CD14-positive monocyte (primary cell): ENCODE measurements at regions not wholly inside any gene's neighbourhood (a gene's known extent, or its start where the extent isn't known, plus 50 kb on each side); places are given as distances from the start of the nearest gene placed in this dataset.

ENCODE experiments used
- DNase-seq, 3 donors: peaks; one replicate each; pipeline ENCODE4 v3.0.0-alpha.2; 2011 to 2022
- H2AFZ ChIP-seq: 2 replicates; pipeline ENCODE4 v1.6.0; 2012; ENCODE audit warnings: mild to moderate bottlenecking, low read depth, low read length, inconsistent platforms; ENCODE audit not compliant: insufficient read depth, poor library complexity, severe bottlenecking
- H3K27ac ChIP-seq, 2 donors: 1 replicate in 1 of 2; 2 replicates in 1 of 2; pipeline ENCODE4 v1.5.1; 2012 to 2013; ENCODE audit warnings: low read length in 2 of 2, control low read depth in 1 of 2, inconsistent platforms in 1 of 2, low read depth in 1 of 2, mild to moderate bottlenecking in 1 of 2
- H3K27me3 ChIP-seq, 2 donors: one replicate each; pipeline versions ENCODE4 v1.6.0 to v1.6.1; 2011 to 2013; ENCODE audit warnings: low read length in 2 of 2; ENCODE audit not compliant: control insufficient read depth in 2 of 2, insufficient read depth in 2 of 2
- H3K36me3 ChIP-seq, 2 donors: replicated peaks in 1 of 2; 1 replicate in 1 of 2; 2 replicates in 1 of 2; pipeline versions ENCODE4 v1.5.1 to v1.6.1; 2012 to 2013; ENCODE audit warnings: low read length in 2 of 2, control low read depth in 1 of 2, inconsistent platforms in 1 of 2, mild to moderate bottlenecking in 1 of 2; ENCODE audit not compliant: insufficient read depth in 2 of 2, control insufficient read depth in 1 of 2
- H3K4me1 ChIP-seq, 2 donors: 1 replicate in 1 of 2; 2 replicates in 1 of 2; pipeline versions ENCODE4 v1.5.1 to v1.6.1; 2012 to 2013; ENCODE audit warnings: low read length in 2 of 2, control low read depth in 1 of 2, inconsistent platforms in 1 of 2, mild to moderate bottlenecking in 1 of 2, moderate library complexity in 1 of 2; ENCODE audit not compliant: insufficient read depth in 2 of 2, control insufficient read depth in 1 of 2
- H3K4me2 ChIP-seq: replicated peaks from 2 replicates; pipeline ENCODE3; 2012; ENCODE audit warnings: low read length, moderate library complexity, mild to moderate bottlenecking; ENCODE audit not compliant: poor library complexity, severe bottlenecking; ENCODE audit errors: extremely low read depth
- H3K4me3 ChIP-seq, 3 experiments: fragments of 200-600 bp in 1 of 3; sonication (generic) in 1 of 3; replicated peaks in 1 of 3; 1 replicate in 2 of 3; 2 replicates in 1 of 3; pipeline ENCODE4 v1.5.1; 2011 to 2013; ENCODE audit warnings: low read length in 3 of 3, mild to moderate bottlenecking in 3 of 3, control low read depth in 2 of 3, low read depth in 2 of 3, inconsistent platforms in 1 of 3, moderate library complexity in 1 of 3
- H3K79me2 ChIP-seq: 2 replicates; pipeline ENCODE4 v1.6.0; 2012; ENCODE audit warnings: mild to moderate bottlenecking, control low read depth, inconsistent platforms, low read length, moderate library complexity; ENCODE audit not compliant: insufficient read depth
- H3K9ac ChIP-seq: 2 replicates; pipeline ENCODE4 v1.6.0; 2017; ENCODE audit warnings: low read length, mild to moderate bottlenecking; ENCODE audit not compliant: insufficient read depth, poor library complexity, severe bottlenecking
- H3K9me3 ChIP-seq, 2 donors: replicated peaks in 1 of 2; 1 replicate in 1 of 2; 2 replicates in 1 of 2; pipeline versions ENCODE4 v1.5.1 to v1.6.1; 2012 to 2013; ENCODE audit warnings: low read length in 2 of 2, control low read depth in 1 of 2; ENCODE audit not compliant: control insufficient read depth in 1 of 2, insufficient read depth in 1 of 2
- H4K20me1 ChIP-seq: 2 replicates; pipeline ENCODE4 v1.6.0; 2012; ENCODE audit warnings: mild to moderate bottlenecking, low read length, control low read depth, moderate library complexity; ENCODE audit not compliant: insufficient read depth
- H3K27ac Mint-ChIP-seq, 7 donors: one replicate each; pipeline ENCODE4 v1.8.0; 2020; ENCODE audit warnings: mild to moderate bottlenecking in 7 of 7, mixed read lengths in 7 of 7, moderate library complexity in 6 of 7, inconsistent platforms in 2 of 7
- H3K27me3 Mint-ChIP-seq, 3 donors: one replicate each; pipeline ENCODE4 v1.8.0; 2021 to 2022; ENCODE audit warnings: low read depth in 3 of 3, mild to moderate bottlenecking in 3 of 3, mixed read lengths in 3 of 3, moderate library complexity in 3 of 3, inconsistent platforms in 1 of 3
- H3K36me3 Mint-ChIP-seq, 2 donors: one replicate each; pipeline ENCODE4 v1.8.0; 2020; ENCODE audit warnings: mixed read lengths in 2 of 2, inconsistent platforms in 1 of 2, mild to moderate bottlenecking in 1 of 2
- H3K4me1 Mint-ChIP-seq: one replicate; pipeline ENCODE4 v1.8.0; 2020; ENCODE audit warnings: mild to moderate bottlenecking, mixed read lengths
- H3K4me3 Mint-ChIP-seq, 2 donors: one replicate each; pipeline ENCODE4 v1.8.0; 2020; ENCODE audit warnings: mild to moderate bottlenecking in 2 of 2, mixed read lengths in 2 of 2, moderate library complexity in 1 of 2
- H3K9me3 Mint-ChIP-seq, 7 donors: one replicate each; pipeline ENCODE4 v1.8.0; 2020 to 2022; ENCODE audit warnings: mixed read lengths in 7 of 7, mild to moderate bottlenecking in 6 of 7, moderate library complexity in 6 of 7, inconsistent platforms in 2 of 7
- CTCF ChIP-seq: fragments of 200-600 bp; IDR thresholded peaks from one replicate; pipeline ENCODE4 v1.8.0; 2022; ENCODE audit warnings: antibody characterized with exemption, mild to moderate bottlenecking
- whole genome bisulfite sequencing: methylation state at CpG from one replicate; pipeline ENCODE4 v1.1.5; 2013; ENCODE audit warnings: missing lambda C conversion rate; ENCODE audit not compliant: insufficient coverage; 5-methylcytosine and 5-hydroxymethylcytosine counted together
- intact Hi-C, 2 donors: fragments of 100-400 bp; cut with micrococcal nuclease; formaldehyde crosslinking; loops; one replicate each; pipeline versions ENCODE4 v1.15.0 to v1.15.1; 2023

- 50% methylated on average over 7 of the region's 9 CpGs for WGBS
Measured at GRCh38 chr16:55035029-55035428, 104.4 kb downstream of the IRX5 start.

GRCh38 chr16:55035956-55036355 is 105.3 kb downstream of the IRX5 start:
- peaks cover 0 to 9% (median 2%) of the 10 kb centered on the region in 3 donors for H3K27me3 Mint-ChIP-seq
- Histone ChIP-seq H2AFZ (no peak overlapping the region), H3K27ac (no peak overlapping the region), H3K27me3 (no peaks in the 10 kb centered on the region), H3K4me2 (no peak overlapping the region), H3K36me3 (no peaks in the 10 kb centered on the region), H3K9me3 (no peaks in the 10 kb centered on the region), H4K20me1 (no peaks in the 10 kb centered on the region), H3K4me3 (no peak overlapping the region), H3K9ac (no peak overlapping the region), H3K79me2 (no peaks in the 10 kb centered on the region), H3K4me1 (no peaks in the 10 kb centered on the region)
- no peak for TF ChIP-seq CTCF
- H3K4me3 Mint-ChIP-seq: no peak overlapping the region
- intact Hi-C loops: no loop called here
- peaks cover 0 to 2% (median 0%) of the 10 kb centered on the region in 7 donors for H3K9me3 Mint-ChIP-seq
- no peaks in the 10 kb centered on the region for H3K4me1 Mint-ChIP-seq
- H3K27ac Mint-ChIP-seq: no peak overlapping the region
- H3K36me3 Mint-ChIP-seq: no peaks in the 10 kb centered on the region
- DNase-seq: no peak
- WGBS: no CpG with 5 or more reads among the region's 4 CpGs

More at GRCh38 chr16:55035029-55035428, 104.4 kb downstream of the IRX5 start:
- Histone ChIP-seq H2AFZ (no peak overlapping the region), H3K4me3 (no peak overlapping the region), H3K27me3 (no peaks in the 10 kb centered on the region), H3K9ac (no peak overlapping the region), H3K79me2 (no peaks in the 10 kb centered on the region), H3K4me1 (no peaks in the 10 kb centered on the region), H3K4me2 (no peak overlapping the region), H4K20me1 (no peaks in the 10 kb centered on the region), H3K27ac (no peak overlapping the region), H3K36me3 (no peaks in the 10 kb centered on the region), H3K9me3 (no peaks in the 10 kb centered on the region)
- Mint-ChIP-seq H3K9me3 (peaks cover 0 to 2% (median 0%) of the 10 kb centered on the region in 7 donors), H3K4me1 (no peaks in the 10 kb centered on the region), H3K27me3 (peaks cover 0 to 8% (median 2%) of the 10 kb centered on the region in 3 donors), H3K36me3 (no peaks in the 10 kb centered on the region), H3K27ac (no peak overlapping the region), H3K4me3 (no peak overlapping the region)
- peak; percentile 27 for TF ChIP-seq CTCF
- no peak for DNase-seq
- intact Hi-C loops: no loop called here
